ENCODE measurements at regions not wholly inside any gene's neighbourhood (a gene's known extent, or its start where the extent isn't known, plus 50 kb on each side); places are given as distances from the start of the nearest gene placed in this dataset.

- in situ Hi-C loops (cut with MboI; ENCODE audit: low pct_unique_long_range_greater_than_20kb, low sequenced_read_pairs, unreplicated experiment): no loop called here
- TF ChIP-seq CTCF (IDR thresholded peaks at IDR 0.05; ENCODE audit: extremely low read depth, insufficient read depth, missing control alignments): no peak
- no peak for DNase-seq (ENCODE audit: low spot score)
These were observed 146.2 kb downstream of the VEGFA start for GRCh38 chr6:43915986-43916923.

GRCh38 chr6:43915208-43915869 lies 145.3 kb downstream of the VEGFA start:
- no peak for DNase-seq (ENCODE audit: low spot score)
- in situ Hi-C loops (cut with MboI; ENCODE audit: low pct_unique_long_range_greater_than_20kb, low sequenced_read_pairs, unreplicated experiment): no loop called here
- TF ChIP-seq CTCF (IDR thresholded peaks at IDR 0.05; ENCODE audit: extremely low read depth, insufficient read depth, missing control alignments): no peak

GRCh38 chr6:43914272-43915147 lies 144.5 kb downstream of the VEGFA start:
- DNase-seq (ENCODE audit: low spot score): no peak
- in situ Hi-C loops (cut with MboI; ENCODE audit: low pct_unique_long_range_greater_than_20kb, low sequenced_read_pairs, unreplicated experiment): no loop called here
- no peak for TF ChIP-seq CTCF (IDR thresholded peaks at IDR 0.05; ENCODE audit: extremely low read depth, insufficient read depth, missing control alignments)

- TF ChIP-seq CTCF (IDR thresholded peaks at IDR 0.05; ENCODE audit: extremely low read depth, insufficient read depth, missing control alignments): no peak
- DNase-seq (ENCODE audit: low spot score): no peak
- in situ Hi-C loops (cut with MboI; ENCODE audit: low pct_unique_long_range_greater_than_20kb, low sequenced_read_pairs, unreplicated experiment): no loop called here
These were observed 143.6 kb downstream of the VEGFA start for GRCh38 chr6:43913375-43914271.

- no peak for DNase-seq (ENCODE audit: low spot score)
- in situ Hi-C loops (cut with MboI; ENCODE audit: low pct_unique_long_range_greater_than_20kb, low sequenced_read_pairs, unreplicated experiment): no loop called here
- no peak for TF ChIP-seq CTCF (IDR thresholded peaks at IDR 0.05; ENCODE audit: extremely low read depth, insufficient read depth, missing control alignments)
These were observed 142.8 kb downstream of the VEGFA start for GRCh38 chr6:43912598-43913371.

Measured in GM13977 (cell line).